ENCODE measurements at regions not wholly inside any gene's neighbourhood (a gene's known extent, or its start where the extent isn't known, plus 50 kb on each side); places are given as distances from the start of the nearest gene placed in this dataset.

DNA sequence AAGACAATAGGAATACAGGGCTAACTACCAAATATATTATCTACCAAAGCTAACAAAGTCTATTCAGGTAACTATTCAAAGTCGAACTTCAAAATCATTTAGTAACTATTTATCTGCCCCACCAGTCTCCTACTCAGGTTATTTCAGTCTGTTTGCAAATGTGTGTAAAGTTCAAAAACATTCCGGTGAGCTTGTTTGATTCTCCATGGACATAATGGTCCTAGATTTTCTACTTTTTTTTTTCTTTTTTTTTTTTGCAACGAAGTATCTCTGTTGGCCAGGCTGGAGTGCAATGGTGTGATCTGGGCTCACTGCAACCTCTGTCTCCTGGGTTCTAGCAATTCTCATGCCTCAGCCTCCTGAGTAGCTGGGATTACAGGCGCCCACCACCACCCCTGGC lies 236.0 kb upstream of the FOXQ1 start:
- TF ChIP-seq EP300 (IDR thresholded peaks at IDR 0.05), result no peak
- TF ChIP-seq CTCF (IDR thresholded peaks at IDR 0.05), result no peak

Measured in ovary (tissue), 3 donors.